Prostate gland (tissue), 2 donors: ENCODE measurements at regions not wholly inside any gene's neighbourhood (a gene's known extent, or its start where the extent isn't known, plus 50 kb on each side); places are given as distances from the start of the nearest gene placed in this dataset.

ENCODE experiments used
- POLR2A ChIP-seq: fragments of 450-650 bp; IDR thresholded peaks from one replicate; pipeline ENCODE4 v1.6.1; 2016; ENCODE audit warnings: antibody characterized with exemption, mild to moderate bottlenecking
- POLR2AphosphoS5 ChIP-seq: sonication (generic); formaldehyde crosslinking; IDR thresholded peaks from one replicate; pipeline ENCODE4 v1.6.1; 2017; ENCODE audit warnings: antibody characterized with exemption
- TF ChIP-seq, protein P1 (sequence below), 4 experiments: fragments of 200-600 bp in 2 of 4; fragments of 450-650 bp in 2 of 4; sonication (generic) in 2 of 4; IDR thresholded peaks; 1 replicate in 3 of 4; 2 replicates in 1 of 4; pipeline ENCODE4 v1.5.1; 2016 to 2019; ENCODE audit warnings: antibody characterized with exemption in 4 of 4, mild to moderate bottlenecking in 2 of 4, moderate library complexity in 2 of 4

DNA sequence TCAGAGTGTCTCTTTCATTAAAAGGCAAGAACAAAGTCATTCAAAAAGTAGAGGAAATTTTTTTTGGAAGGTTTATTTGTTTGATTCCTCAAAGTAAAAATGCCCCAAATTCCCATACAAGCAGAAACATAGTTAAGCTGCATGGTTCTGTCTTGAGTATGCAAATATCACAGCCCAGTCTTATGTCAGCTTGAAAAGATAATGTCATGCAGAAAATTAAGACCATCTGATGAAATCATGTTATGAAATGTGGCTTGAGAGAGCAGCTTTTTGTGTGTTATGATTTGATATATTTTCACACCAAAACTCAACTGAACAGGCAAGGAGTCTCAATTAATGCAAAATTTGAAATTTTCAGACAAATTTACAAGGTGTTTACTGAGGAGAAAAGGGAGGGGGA, 411.0 kb downstream of the LMO4 start:
- TF ChIP-seq, protein P1, sequence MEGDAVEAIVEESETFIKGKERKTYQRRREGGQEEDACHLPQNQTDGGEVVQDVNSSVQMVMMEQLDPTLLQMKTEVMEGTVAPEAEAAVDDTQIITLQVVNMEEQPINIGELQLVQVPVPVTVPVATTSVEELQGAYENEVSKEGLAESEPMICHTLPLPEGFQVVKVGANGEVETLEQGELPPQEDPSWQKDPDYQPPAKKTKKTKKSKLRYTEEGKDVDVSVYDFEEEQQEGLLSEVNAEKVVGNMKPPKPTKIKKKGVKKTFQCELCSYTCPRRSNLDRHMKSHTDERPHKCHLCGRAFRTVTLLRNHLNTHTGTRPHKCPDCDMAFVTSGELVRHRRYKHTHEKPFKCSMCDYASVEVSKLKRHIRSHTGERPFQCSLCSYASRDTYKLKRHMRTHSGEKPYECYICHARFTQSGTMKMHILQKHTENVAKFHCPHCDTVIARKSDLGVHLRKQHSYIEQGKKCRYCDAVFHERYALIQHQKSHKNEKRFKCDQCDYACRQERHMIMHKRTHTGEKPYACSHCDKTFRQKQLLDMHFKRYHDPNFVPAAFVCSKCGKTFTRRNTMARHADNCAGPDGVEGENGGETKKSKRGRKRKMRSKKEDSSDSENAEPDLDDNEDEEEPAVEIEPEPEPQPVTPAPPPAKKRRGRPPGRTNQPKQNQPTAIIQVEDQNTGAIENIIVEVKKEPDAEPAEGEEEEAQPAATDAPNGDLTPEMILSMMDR (IDR thresholded peaks at IDR 0.05), result no peak
- TF ChIP-seq POLR2A, result no peak
- no peak for TF ChIP-seq POLR2AphosphoS5
